ENCODE measurements at regions not wholly inside any gene's neighbourhood (a gene's known extent, or its start where the extent isn't known, plus 50 kb on each side); places are given as distances from the start of the nearest gene placed in this dataset.

DNA sequence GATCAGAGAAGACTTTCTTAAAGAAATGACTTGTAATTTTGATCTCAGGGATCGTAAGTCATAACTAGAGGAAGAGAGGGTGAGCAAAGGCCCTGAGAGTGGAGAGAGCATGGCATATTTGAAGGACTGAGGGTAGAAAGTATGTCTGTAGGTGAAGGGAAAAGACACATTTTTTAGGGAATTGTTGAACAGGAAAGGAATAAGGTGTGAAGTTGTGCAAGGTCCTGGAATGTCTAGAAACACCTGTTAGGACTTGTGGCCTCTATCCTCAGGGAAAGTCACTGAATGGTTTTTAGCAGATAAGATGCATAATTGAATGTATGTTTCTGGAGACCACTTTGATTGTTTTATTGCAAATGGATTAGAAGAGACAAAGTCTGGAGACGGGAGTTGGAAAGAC is 62.5 kb upstream of the ACTR3 start:
- H3K4me3 ChIP-seq, result no peak overlapping the region
- intact Hi-C loops (cut with DNase I), result no loop called here
- ATAC-seq (no peak), DNase-seq (no peak)
- TF ChIP-seq, protein P1, sequence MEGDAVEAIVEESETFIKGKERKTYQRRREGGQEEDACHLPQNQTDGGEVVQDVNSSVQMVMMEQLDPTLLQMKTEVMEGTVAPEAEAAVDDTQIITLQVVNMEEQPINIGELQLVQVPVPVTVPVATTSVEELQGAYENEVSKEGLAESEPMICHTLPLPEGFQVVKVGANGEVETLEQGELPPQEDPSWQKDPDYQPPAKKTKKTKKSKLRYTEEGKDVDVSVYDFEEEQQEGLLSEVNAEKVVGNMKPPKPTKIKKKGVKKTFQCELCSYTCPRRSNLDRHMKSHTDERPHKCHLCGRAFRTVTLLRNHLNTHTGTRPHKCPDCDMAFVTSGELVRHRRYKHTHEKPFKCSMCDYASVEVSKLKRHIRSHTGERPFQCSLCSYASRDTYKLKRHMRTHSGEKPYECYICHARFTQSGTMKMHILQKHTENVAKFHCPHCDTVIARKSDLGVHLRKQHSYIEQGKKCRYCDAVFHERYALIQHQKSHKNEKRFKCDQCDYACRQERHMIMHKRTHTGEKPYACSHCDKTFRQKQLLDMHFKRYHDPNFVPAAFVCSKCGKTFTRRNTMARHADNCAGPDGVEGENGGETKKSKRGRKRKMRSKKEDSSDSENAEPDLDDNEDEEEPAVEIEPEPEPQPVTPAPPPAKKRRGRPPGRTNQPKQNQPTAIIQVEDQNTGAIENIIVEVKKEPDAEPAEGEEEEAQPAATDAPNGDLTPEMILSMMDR (IDR thresholded peaks at IDR 0.05), result no peak
- H3K27ac ChIP-seq, result no peak overlapping the region
- 93 to 96% methylated on average over 2 of the region's 2 CpGs for WGBS, 2 donors
- H3K27me3 ChIP-seq, result no peaks in the 10 kb centered on the region
- H3K36me3 ChIP-seq, result no peaks in the 10 kb centered on the region
- no peaks in the 10 kb centered on the region for H3K9me3 ChIP-seq
- H3K4me1 ChIP-seq, result peaks cover 0 to 5% (median 0%) of the 10 kb centered on the region in 9 donors

DNA sequence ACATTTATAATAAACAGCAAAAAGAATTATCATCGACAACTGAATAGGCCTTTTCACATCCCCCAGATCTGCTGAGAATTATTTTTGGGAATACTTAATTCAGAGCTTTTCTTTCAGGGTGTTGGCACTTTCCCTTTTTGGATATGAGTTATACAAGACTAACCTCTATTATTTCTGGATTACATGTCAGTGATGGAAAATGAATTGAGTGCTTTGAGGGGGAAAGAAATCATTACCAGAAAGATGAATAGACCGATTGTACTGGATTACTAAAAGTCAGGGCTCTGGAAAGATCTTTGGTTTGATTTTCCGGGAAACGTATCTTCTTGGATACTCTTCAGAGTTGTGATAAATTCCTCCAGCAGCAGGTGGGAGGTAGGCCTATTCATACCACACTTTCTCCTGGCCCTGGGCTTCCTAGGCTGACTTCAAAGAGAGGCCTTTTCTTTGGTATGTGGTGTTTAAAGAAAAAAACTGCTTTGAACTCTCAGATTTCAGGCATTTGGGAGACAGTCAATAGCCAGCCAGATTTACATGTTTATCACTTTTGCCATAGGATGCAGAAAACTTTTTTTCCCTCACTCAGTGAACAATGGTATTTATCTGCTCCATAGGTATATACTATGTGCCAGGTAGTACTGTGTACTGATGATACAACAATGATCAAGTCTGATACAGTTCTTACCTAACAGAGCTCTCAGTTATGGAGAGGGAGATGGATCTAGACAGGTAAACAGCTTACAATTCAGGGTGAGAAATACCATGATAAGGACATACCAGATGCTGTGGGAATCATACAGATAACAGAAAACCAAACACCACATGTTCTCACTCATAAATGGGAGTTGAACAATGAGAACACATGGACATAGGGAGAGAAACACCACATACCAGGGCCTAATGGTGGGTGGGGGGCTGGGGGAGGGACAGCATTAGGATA is 63.3 kb upstream of the ACTR3 start:
- peaks cover 0 to 5% (median 0%) of the 10 kb centered on the region in 9 donors for H3K4me1 ChIP-seq
- DNase-seq, result no peak

DNA sequence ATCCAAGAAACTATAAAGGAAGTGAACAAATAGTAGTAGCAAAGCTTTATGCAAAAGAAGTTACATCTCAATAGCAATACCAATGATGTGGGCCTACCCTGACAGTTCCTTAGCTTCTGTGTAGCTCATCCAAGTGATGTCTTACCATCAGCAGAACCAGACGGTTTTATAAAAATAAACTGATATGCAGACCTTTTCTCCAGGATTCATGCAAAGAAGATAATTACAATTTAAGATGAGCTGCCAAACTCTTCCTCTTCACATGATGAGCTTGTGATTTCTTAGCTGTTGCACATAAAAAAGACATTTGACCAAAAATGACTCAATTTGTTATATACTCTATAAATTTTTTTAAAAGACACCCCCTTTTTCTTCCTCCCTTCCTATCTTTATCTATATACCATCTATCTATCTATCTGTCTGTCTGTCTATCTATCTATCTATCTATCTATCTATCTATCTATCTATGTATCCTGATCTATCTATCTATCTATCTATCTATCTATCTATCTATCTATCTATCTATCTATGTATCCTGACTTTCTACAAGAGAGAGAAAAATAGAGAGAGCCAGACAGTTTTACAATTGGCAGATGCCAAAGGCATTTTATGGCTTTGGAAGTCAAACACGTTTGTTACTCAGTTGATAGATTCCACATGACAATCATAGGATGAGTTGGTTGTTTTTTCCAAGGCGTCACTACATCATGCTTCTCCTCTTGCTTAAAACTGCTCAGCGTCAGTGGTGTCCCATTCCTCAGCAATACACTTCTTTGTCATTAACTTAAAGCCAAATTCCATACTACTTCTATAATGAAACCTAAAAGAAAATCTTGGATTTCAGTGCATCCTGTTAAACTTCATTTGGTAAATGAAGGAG is 65.9 kb upstream of the ACTR3 start:
- 69 to 71% methylated on average over 4 of the region's 4 CpGs for WGBS, 2 donors
- ATAC-seq, result no peak
- no peak overlapping the region for H3K27ac ChIP-seq
- DNase-seq, result no peak
- no peak overlapping the region for H3K4me3 ChIP-seq
- H3K4me1 ChIP-seq, result peaks cover 0 to 3% (median 0%) of the 10 kb centered on the region in 9 donors
- no peaks in the 10 kb centered on the region for H3K9me3 ChIP-seq
- H3K36me3 ChIP-seq, result no peaks in the 10 kb centered on the region
- TF ChIP-seq, protein P1 (IDR thresholded peaks at IDR 0.05), result no peak
- no peaks in the 10 kb centered on the region for H3K27me3 ChIP-seq
- intact Hi-C loops (cut with DNase I), result no loop called here

More for the DNA sequence above, 63.3 kb upstream of the ACTR3 start:
- no peaks in the 10 kb centered on the region for H3K36me3 ChIP-seq
- no peak overlapping the region for H3K27ac ChIP-seq
- TF ChIP-seq, protein P1 (IDR thresholded peaks at IDR 0.05), result no peak
- H3K27me3 ChIP-seq, result no peaks in the 10 kb centered on the region
- no peak overlapping the region for H3K4me3 ChIP-seq
- no peak for ATAC-seq
- WGBS, 2 donors, result 62 to 64% methylated on average over 4 of the region's 4 CpGs
- no peaks in the 10 kb centered on the region for H3K9me3 ChIP-seq
- intact Hi-C loops (cut with DNase I), result no loop called here

DNA sequence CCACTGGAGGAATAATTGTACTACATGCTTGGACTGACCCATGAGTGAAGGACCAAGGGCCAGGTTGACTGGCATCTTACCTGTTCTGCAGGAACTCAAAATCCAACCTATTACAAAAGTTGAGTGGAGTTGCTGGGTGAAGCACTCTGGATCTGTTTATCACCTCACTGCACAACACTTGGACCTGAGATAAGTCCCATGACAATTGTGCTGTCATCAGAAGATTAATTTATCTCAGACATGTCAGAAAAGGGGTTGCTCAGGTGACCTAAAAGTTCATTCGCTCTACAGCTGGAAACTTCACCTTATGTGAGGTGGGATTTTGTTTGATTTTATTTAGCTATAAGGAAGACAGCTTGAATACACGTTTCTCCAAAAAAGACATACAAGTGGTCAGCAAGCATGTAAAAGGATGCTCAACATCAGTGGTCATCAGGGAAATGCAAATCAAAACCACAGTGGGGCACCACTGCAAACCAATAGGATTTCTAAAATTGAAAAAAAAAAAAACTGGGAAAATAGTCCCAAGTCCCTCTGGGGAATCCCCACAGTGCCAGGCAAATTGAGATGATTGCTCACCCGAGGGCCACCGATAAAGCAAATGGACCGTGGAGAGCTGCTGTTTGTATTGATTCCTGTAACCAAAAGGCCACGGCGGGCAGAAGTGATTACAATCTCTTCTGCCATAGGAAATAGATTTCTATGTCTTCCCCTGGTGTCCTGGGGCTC is 65.8 kb upstream of the SLC35F5 start:
- TF ChIP-seq, protein P1 (IDR thresholded peaks at IDR 0.05), result no peak
- DNase-seq, result no peak
- no peaks in the 10 kb centered on the region for H3K27me3 ChIP-seq
- 59 to 71% methylated on average over 7 of the region's 7 CpGs for WGBS, 2 donors
- peaks cover 0 to 15% (median 6%) of the 10 kb centered on the region in 9 donors for H3K4me1 ChIP-seq
- ATAC-seq, result no peak
- H3K36me3 ChIP-seq, result no peaks in the 10 kb centered on the region
- H3K27ac ChIP-seq, result no peak overlapping the region
- H3K9me3 ChIP-seq, result no peaks in the 10 kb centered on the region
- intact Hi-C loops (cut with DNase I), result no loop called here
- no peak overlapping the region for H3K4me3 ChIP-seq

Measured in heart right ventricle (tissue), 16 donors.